K562 (cell line): ENCODE measurements at regions not wholly inside any gene's neighbourhood (a gene's known extent, or its start where the extent isn't known, plus 50 kb on each side); places are given as distances from the start of the nearest gene placed in this dataset.

Experiments
- ATAC-seq: fragments of 200-7000 bp; cut with Tn5 transposase; 3 replicates; pipeline ENCODE4 v1.9.1; 2020; ENCODE audit warnings: moderate library complexity
- BruUV-seq: library from RNA; stranded (reverse); fragments of 400-500 nt; replicated peaks from 2 replicates; lab custom pipeline; 2021; lab: Mats Ljungman, UMichigan
- CTCF ChIA-PET: fragments of 300-600 bp; formaldehyde crosslinking; extraction: SDS; loops from one replicate; lab custom pipeline; 2021; ENCODE audit warnings: low intra/inter-chr PET ratio; lab: Yijun Ruan, JAX
- POLR2A ChIA-PET: fragments of 300-600, 350-650 bp; sonication (Branson Sonifier 250); formaldehyde crosslinking; extraction: SDS; loops from one replicate; lab custom pipeline; 2021; ENCODE audit warnings: antibody characterized with exemption, inconsistent platforms; lab: Yijun Ruan, JAX
- DNase-seq, 4 experiments: peaks; one replicate each; pipeline versions ENCODE4 v3.0.0 to v3.0.0-alpha.2; 2011 to 2018; ENCODE audit warnings: low spot score in 3 of 4, mixed read lengths in 3 of 4; ENCODE audit errors: extremely low read depth in 1 of 4
- FAIRE-seq: peaks from 2 replicates; lab custom pipeline; 2011; peaks lifted over from hg19 to GRCh38; lab: Jason Lieb, UNC
- H2AFZ ChIP-seq: 2 replicates; pipeline ENCODE4 v1.6.0; 2011; ENCODE audit warnings: low read depth, low read length, control low read depth, inconsistent platforms
- H3K27ac ChIP-seq: fragments of 200-600 bp; 3 replicates; pipeline ENCODE4 v1.8.0; 2011; ENCODE audit warnings: low read depth, mild to moderate bottlenecking, control low read depth, inconsistent platforms, low read length, moderate library complexity, mixed read lengths; ENCODE audit errors: extremely low read depth
- H3K27me3 ChIP-seq, 2 experiments: fragments of 300-600 bp in 1 of 2; 2 replicates in 1 of 2; 3 replicates in 1 of 2; pipeline versions ENCODE4 v1.6.0 to v1.8.0; 2011; ENCODE audit warnings: inconsistent platforms in 2 of 2, low read length in 2 of 2, mild to moderate bottlenecking in 1 of 2, mixed read lengths in 1 of 2, moderate library complexity in 1 of 2; ENCODE audit not compliant: control insufficient read depth in 2 of 2, insufficient read depth in 2 of 2
- H3K36me3 ChIP-seq: fragments of 300-600 bp; 3 replicates; pipeline ENCODE4 v1.8.0; 2011; ENCODE audit warnings: mild to moderate bottlenecking, low read length, inconsistent platforms; ENCODE audit not compliant: control insufficient read depth, insufficient read depth
- H3K4me1 ChIP-seq, 2 experiments: fragments of 200-600 bp in 1 of 2; replicated peaks in 1 of 2; 2 replicates in 1 of 2; 3 replicates in 1 of 2; pipeline versions ENCODE4 v1.5.1 to v1.8.0; 2011; ENCODE audit warnings: inconsistent platforms in 2 of 2, low read length in 2 of 2, mild to moderate bottlenecking in 1 of 2, mixed read lengths in 1 of 2, moderate library complexity in 1 of 2; ENCODE audit not compliant: control insufficient read depth in 2 of 2, insufficient read depth in 2 of 2
- H3K4me2 ChIP-seq: 2 replicates; pipeline ENCODE4 v1.6.1; 2011; ENCODE audit warnings: low read length, control low read depth, inconsistent platforms, mixed read lengths; ENCODE audit not compliant: insufficient read depth
- H3K4me3 ChIP-seq: fragments of 200-600 bp; sonication (generic), shearing (Covaris generic); 2 replicates; pipeline ENCODE4 v1.5.1; 2016; ENCODE audit warnings: control low read depth, inconsistent platforms
- H3K79me2 ChIP-seq: fragments of 200-600 bp; 3 replicates; pipeline ENCODE4 v1.8.0; 2011; ENCODE audit warnings: low read length, inconsistent platforms; ENCODE audit not compliant: control insufficient read depth, insufficient read depth
- H3K9ac ChIP-seq, 2 experiments: 2 replicates each; pipeline versions ENCODE4 v1.6.0 to v1.6.1; 2011; ENCODE audit warnings: low read depth in 2 of 2, low read length in 2 of 2, control low read depth in 1 of 2, inconsistent platforms in 1 of 2, mild to moderate bottlenecking in 1 of 2, mixed read lengths in 1 of 2; ENCODE audit not compliant: insufficient read depth in 1 of 2
- H3K9me1 ChIP-seq: one replicate; pipeline ENCODE4 v1.6.0; 2011; ENCODE audit warnings: inconsistent platforms, mild to moderate bottlenecking, low read length, moderate library complexity; ENCODE audit not compliant: control insufficient read depth, insufficient read depth
- H3K9me3 ChIP-seq: replicated peaks from 2 replicates; pipeline ENCODE4 v1.5.1; 2011; ENCODE audit warnings: low read depth, low read length, inconsistent platforms; ENCODE audit not compliant: control insufficient read depth, insufficient read depth
- H4K20me1 ChIP-seq: replicated peaks from 2 replicates; pipeline ENCODE4 v1.6.1; 2011; ENCODE audit warnings: low read length, inconsistent platforms, mixed read lengths; ENCODE audit not compliant: control insufficient read depth, insufficient read depth
- CC2D1A ChIP-seq: fragments of 450-650 bp; IDR thresholded peaks from 2 replicates; pipeline ENCODE4 v1.6.1; 2017; ENCODE audit warnings: mild to moderate bottlenecking
- CEBPG ChIP-seq, 3 experiments: fragments of 200-800 bp in 1 of 3; sonication (Bioruptor generic) in 1 of 3; sonication (generic) in 1 of 3; formaldehyde crosslinking in 1 of 3; IDR thresholded peaks in 2 of 3; conservative IDR thresholded peaks in 1 of 3; 2 replicates each; pipeline versions ENCODE4 v1.6.1 to v1.8.0; 2016 to 2022; ENCODE audit warnings: missing compliant biosample characterization in 2 of 3, missing genetic modification characterization in 2 of 3, mild to moderate bottlenecking in 1 of 3, missing genetic modification reagents in 1 of 3
- MNT ChIP-seq, 2 experiments: fragments of 450-650 bp; conservative IDR thresholded peaks; 2 replicates each; pipeline ENCODE4 v1.6.1; 2017; ENCODE audit warnings: mild to moderate bottlenecking in 2 of 2, moderate library complexity in 2 of 2
- PCBP1 ChIP-seq: fragments of 200-400 bp; formaldehyde crosslinking; IDR thresholded peaks from 2 replicates; pipeline ENCODE4 v1.6.1; 2018; ENCODE audit warnings: mild to moderate bottlenecking, low read depth, low read length; ENCODE audit not compliant: poor library complexity, severe bottlenecking
- PTTG1 ChIP-seq: fragments of 450-650 bp; IDR thresholded peaks from 2 replicates; pipeline ENCODE4 v1.6.1; 2016; ENCODE audit warnings: low read depth, mild to moderate bottlenecking, missing genetic modification characterization, missing compliant biosample characterization
- TBP ChIP-seq: optimal IDR thresholded peaks from 2 replicates; pipeline ENCODE3; 2011; ENCODE audit warnings: low read depth, low read length, improper control_type of control experiment
- TSC22D4 ChIP-seq: fragments of 450-650 bp; IDR thresholded peaks from 2 replicates; pipeline ENCODE4 v1.6.1; 2016; ENCODE audit warnings: missing genetic modification characterization, missing biosample characterization, control low read depth
- ZKSCAN1 ChIP-seq: fragments of 150-350 bp; IDR thresholded peaks from 2 replicates; pipeline ENCODE4 v1.6.1; 2016; ENCODE audit warnings: low read depth, low read length
- ZKSCAN8 ChIP-seq: fragments of 200-800 bp; sonication (Bioruptor generic); IDR thresholded peaks from 2 replicates; pipeline ENCODE4 v1.6.1; 2016; ENCODE audit warnings: missing genetic modification characterization, missing compliant biosample characterization
- ZNF175 ChIP-seq: fragments of 200-800 bp; sonication (Bioruptor generic); IDR thresholded peaks from 2 replicates; pipeline ENCODE4 v1.6.1; 2016; ENCODE audit warnings: low read depth, mild to moderate bottlenecking, missing genetic modification characterization, missing compliant biosample characterization
- ZNF224 ChIP-seq: sonication (generic); formaldehyde crosslinking; IDR thresholded peaks from 2 replicates; pipeline ENCODE4 v1.8.0; 2022; ENCODE audit warnings: mild to moderate bottlenecking, missing genetic modification reagents
- ZNF24 ChIP-seq: fragments of 450-650 bp; IDR thresholded peaks from 2 replicates; pipeline ENCODE4 v1.6.1; 2016
- in situ Hi-C: fragments of 300-500 bp; cut with MboI; formaldehyde crosslinking; loops from 4 replicates; pipeline ENCODE4 v1.15.0; 2018; ENCODE audit warnings: inconsistent platforms, mixed read lengths
- intact Hi-C: fragments of 100-400 bp; cut with micrococcal nuclease; formaldehyde crosslinking; loops from 2 replicates; pipeline ENCODE4 v1.14.2; 2022

GRCh38 chr13:73658639-73659038 lies 475.6 kb downstream of the KLF12 start:
- H3K36me3 ChIP-seq = no peaks in the 10 kb centered on the region
- no peaks in the 10 kb centered on the region; a peak in 1 of 5 replicates for H3K4me1 ChIP-seq
- no peak for ATAC-seq
- no TSS peak for BruUV-seq
- H2AFZ ChIP-seq = no peak overlapping the region
- DNase-seq = no peak
- in situ Hi-C loops (no loop called here), intact Hi-C loops (no loop called here)
- no peaks in the 10 kb centered on the region for H3K9me1 ChIP-seq
- no peak overlapping the region for H3K4me3 ChIP-seq
- no peak for FAIRE-seq
- peaks cover 0 to 9% of the 10 kb centered on the region in 2 experiments; a peak in 1 of 5 replicates for H3K27me3 ChIP-seq
- H3K79me2 ChIP-seq = no peaks in the 10 kb centered on the region
- H3K27ac ChIP-seq = no peak overlapping the region
- H3K9ac ChIP-seq = no peak overlapping the region
- POLR2A ChIA-PET = no interaction called here
- TF ChIP-seq ZNF175 (CRISPR knock-in tag) (no peak), PTTG1 (no peak), CEBPG (CRISPR knock-in tag; IDR thresholded peaks at IDR 0.05) (no peak), CEBPG (tag; conservative IDR thresholded peaks at IDR 0.05 in 1 of 2, IDR thresholded peaks at IDR 0.05 in 1 of 2) (no peak), ZNF24 (no peak), TBP (no peak), CC2D1A (no peak), TSC22D4 (tag) (no peak), ZKSCAN8 (CRISPR knock-in tag) (no peak), MNT (conservative IDR thresholded peaks at IDR 0.05) (no peak), ZNF224 (no peak), PCBP1 (no peak), ZKSCAN1 (no peak)
- CTCF ChIA-PET = no interaction called here
- H4K20me1 ChIP-seq = no peaks in the 10 kb centered on the region
- H3K4me2 ChIP-seq = no peak overlapping the region
- no peaks in the 10 kb centered on the region for H3K9me3 ChIP-seq
